ENCODE measurements at regions not wholly inside any gene's neighbourhood (a gene's known extent, or its start where the extent isn't known, plus 50 kb on each side); places are given as distances from the start of the nearest gene placed in this dataset.
A peak's percentile ranks its signal among the peaks of the same experiment; 100 is the strongest.

DNA sequence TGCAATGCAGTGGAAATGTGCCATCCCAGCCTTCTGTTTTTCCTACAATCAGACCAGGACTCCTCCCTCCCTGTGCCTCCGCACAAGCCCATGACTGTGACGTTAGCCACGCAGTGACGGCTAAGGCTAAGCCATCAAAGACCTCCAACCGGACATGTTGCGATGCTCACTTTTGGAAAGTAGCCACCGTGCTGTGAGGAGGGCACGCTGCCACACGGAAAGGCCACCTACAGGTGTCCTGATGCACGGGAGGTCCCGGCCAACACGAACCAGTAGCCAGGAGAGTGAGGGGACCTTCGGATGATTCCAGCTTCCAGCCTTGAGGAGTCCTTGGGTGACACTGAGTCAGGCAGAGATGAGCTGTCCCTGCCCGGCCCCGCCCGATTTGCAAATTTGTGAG lies 53.9 kb downstream of the FOXL1 start:
- H3K4me3 ChIP-seq (ENCODE audit: low read depth, low read length): no peak overlapping the region
- no peak for DNase-seq (ENCODE audit: low read depth)

DNA sequence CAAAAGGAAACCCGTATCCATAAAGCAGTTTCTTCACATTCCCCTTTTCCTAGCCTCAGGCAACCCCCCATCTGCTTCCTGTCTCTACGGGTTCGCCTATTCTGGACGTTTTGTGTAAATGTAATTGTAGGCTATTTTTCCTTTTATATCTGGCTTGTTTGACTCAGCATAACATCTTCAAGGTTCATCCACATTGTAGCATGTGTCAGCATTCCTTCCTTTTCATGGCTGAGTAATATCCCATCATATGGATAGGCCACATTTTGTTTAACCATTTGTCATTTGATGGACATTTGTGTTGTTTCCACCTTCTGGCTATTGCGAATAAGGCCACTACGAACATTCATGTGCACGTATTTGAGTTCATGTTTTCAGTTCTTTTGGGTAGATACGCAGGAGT lies 54.6 kb downstream of the FOXL1 start:
- no peak for DNase-seq (ENCODE audit: low read depth)
- no peak overlapping the region for H3K4me3 ChIP-seq (ENCODE audit: low read depth, low read length)

DNA sequence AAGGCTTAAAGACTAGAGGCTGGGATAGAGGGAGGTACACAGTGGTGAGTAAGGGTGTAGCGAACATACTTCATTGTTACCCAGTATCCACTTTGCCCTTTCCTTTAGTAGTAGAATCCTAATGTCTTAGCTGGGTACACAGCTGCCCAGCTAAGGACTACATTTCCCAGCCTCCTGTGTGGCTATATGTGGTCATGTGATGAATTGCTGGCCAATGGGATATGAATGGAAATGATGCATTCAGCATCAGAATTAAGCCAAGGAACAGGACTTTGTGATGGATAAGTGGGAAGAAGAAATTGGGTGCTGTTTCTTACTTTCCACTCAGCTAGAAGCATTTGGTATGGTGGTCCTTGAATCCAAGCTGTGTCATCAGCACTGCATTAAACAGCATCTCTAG lies 55.9 kb downstream of the FOXL1 start:
- no peak overlapping the region for H3K4me3 ChIP-seq (ENCODE audit: low read depth, low read length)
- DNase-seq (ENCODE audit: low read depth): no peak

DNA sequence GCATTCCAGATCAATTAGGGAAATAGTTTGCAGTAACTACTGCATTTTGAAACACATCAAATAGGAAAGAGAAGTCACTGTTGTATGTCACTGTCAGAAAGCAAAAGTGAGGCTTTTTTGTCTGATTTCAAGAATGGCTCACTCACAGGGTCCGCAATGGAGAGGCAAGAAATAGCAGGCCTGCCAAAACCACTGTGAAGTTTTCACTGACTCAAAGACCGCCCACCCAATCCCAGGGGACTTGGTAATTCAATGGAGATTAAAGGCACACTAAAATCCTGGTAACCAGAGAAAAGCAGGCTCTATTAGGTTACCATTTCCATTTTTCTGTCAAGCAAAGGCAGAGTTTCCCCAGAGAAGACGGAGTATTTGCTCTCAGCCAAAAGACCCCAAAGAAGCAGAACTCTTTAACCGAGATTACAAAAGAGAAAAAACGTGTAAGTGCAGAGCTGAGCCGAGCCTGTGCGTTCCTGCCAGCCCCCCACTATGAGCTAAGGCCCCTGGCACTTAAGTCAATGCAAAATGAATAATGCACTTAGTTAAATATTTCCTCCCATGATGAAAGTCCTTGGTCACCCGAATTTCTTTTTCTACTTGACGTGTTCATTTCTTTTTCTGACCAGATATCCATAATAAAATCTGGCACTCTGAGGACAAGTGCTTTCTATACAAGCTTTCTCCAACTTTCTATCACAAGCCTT lies 57.0 kb downstream of the FOXL1 start:
- peak; percentile 67 for DNase-seq (ENCODE audit: low read depth)
- H3K4me3 ChIP-seq (ENCODE audit: low read depth, low read length): no peak overlapping the region

DNA sequence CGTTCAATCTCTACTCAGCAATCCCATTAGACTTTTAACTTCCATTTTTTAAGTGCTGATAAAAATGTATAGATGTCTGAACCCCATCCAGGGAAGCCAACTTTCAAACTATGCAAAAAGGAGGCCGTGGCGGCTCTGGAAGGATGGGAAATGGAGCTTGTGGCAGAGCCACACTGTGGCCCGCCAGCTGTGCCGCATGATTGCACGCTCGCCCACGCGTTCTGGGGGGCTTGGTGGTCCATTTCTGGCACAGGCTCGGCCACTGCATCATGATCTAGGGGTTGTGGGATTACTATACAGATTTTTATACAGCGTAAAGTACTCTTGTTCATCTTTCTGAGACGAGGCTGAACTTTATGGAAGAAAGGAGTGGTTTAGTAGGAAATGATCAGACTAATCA lies 57.6 kb downstream of the FOXL1 start:
- no peak for DNase-seq (ENCODE audit: low read depth)
- no peak overlapping the region for H3K4me3 ChIP-seq (ENCODE audit: low read depth, low read length)

DNA sequence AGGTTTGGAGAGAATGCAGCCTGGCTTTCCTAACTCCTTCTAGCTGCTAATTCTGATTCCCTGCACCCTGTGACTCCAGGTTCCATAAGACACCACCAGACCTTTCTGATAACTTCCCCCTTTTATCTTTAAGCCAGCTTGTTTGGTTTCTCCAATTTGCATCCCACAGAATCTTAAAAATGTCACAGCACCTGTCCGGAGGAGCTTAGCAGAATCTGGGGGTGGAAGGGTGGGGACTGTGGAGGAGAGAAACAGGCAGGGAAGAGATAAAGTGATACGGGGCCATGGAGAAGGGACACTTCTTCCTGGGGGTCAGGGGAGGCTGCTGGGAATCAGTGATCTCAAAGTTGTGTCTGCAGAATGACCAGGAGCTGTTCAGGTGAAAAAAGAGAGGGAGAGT lies 59.4 kb downstream of the FOXL1 start:
- H3K4me3 ChIP-seq (ENCODE audit: low read depth, low read length): no peak overlapping the region
- no peak for DNase-seq (ENCODE audit: low read depth)

DNA sequence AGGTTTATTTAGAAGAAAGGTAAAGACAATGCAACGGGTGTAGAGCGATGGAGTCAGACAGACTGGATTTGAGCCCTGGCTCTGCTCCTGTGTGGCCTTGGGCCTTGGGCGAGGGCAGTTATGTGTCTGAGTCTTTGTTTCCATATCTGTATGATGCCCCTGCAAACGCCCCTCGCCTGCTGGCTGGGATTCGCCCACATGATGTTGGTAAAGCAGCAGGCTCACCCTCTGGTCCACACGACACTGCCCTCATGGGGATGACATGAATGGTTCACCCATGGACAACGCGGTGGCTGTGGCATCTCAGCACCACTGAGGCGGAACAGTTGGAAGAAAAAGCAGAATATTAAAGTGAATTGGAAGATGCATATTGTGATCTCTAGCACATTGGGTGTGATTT lies 60.3 kb downstream of the FOXL1 start:
- DNase-seq (ENCODE audit: low read depth): no peak
- no peak overlapping the region for H3K4me3 ChIP-seq (ENCODE audit: low read depth, low read length)

DNA sequence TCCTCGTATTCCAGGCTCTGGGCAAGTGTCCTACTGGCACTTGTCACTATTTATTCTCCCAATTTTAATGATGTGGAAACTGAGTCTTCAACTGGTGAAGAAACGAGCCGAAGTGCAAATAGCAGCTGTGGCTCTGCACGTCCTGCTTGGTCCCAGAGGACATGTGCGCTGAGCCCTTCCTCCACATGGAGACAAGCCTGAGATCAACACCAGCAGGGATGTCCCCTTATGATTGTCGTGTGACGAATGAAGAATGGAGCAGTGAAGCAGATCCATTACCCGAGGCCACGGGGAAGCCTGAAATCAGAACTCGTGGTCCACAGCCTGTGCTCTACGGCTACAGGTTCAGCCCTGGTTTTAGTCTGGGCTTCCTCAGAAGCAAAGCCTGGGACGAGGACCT lies 61.0 kb downstream of the FOXL1 start:
- DNase-seq (ENCODE audit: low read depth): no peak
- H3K4me3 ChIP-seq (ENCODE audit: low read depth, low read length): no peak overlapping the region

DNA sequence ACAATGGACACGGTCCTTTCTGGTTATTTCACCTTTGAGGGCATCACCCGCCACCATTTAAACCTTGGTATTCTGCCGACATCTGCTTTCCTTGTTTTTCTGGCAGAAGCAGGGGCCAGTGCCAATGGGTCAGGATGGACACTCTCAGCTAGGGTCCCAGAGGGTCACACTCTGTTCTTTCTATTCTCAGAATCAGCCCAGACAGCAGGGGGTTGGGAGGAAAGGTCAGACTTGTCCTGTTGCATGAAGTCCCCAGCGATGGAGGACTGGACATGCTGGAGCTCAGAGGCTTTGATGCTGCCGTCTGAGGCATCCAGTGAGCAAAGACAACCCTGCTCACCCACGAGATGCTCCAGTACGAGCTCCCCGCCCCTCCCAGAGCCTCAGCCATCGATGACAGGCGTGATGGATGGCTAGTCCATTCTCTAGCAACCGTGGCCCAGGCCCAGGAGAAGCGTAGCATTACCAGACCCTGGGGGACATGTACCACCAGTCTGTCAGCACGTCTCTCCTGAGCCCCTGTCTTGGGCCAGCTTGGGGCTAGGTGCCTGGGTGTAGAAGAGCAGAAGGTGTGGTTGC lies 62.0 kb downstream of the FOXL1 start:
- DNase-seq (ENCODE audit: low read depth): no peak

DNA sequence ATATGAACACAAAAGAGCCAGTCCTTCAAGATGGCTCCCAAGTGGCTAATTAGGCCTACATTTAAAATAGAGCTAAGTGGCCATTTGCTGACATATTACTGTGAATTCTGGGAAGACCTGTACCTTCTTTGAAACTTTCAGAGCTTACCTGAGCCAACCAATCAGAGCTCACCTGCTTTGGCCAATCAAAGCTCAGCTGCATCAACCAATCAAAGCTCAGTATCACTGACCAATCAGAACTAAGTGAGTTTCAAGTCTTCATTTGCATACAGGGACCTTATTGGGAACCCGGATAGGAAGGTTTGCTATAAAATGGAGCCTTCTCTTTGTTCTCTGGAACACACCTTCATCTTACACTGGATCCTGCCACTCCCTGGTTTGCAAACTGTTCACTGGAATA lies 63.7 kb downstream of the FOXL1 start:
- no peak for DNase-seq (ENCODE audit: low read depth)
- no peak overlapping the region for H3K4me3 ChIP-seq (ENCODE audit: low read depth, low read length)

More for the DNA sequence above, 62.0 kb downstream of the FOXL1 start:
- H3K4me3 ChIP-seq (ENCODE audit: low read depth, low read length): no peak overlapping the region

DNA sequence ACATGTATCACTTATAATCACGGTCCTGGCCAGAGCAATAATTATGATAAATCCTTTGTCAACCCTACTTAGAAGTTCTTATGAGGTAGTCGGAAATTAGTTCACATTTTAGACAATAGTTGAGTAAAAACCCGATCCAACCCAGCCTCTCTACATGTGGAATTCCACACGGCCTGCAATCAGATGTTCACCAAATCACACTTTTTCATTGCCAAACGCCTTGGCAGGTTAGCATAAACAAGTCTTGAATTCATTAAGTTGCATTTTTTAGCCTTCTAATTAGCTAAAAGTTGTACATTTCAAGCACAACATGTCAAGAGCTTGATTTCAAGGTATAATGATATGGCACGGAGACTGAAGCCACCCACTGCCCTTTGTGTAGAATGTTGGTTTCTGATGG lies 65.3 kb downstream of the FOXL1 start:
- DNase-seq (ENCODE audit: low read depth): no peak
- H3K4me3 ChIP-seq (ENCODE audit: low read depth, low read length): no peak overlapping the region

DNA sequence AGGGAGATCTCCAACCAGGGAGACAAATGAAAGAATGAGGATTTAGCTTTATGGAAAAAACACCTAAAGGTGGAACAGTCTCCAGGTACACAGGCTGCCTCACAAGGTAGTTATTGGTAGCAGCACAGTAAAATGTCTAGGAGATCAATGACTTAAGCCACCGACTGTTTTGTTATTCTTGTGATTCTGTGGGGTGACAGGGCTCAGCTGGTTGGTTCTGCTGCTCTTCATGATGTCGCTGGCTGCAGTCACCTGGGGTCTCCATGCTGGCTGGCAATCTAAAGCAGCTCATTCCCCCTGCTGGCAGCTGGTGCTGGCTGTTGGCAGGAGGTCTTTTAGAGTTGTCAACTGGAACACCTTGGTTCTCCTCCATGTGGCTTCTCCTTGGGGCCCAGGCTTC lies 69.2 kb downstream of the FOXL1 start:
- no peak overlapping the region for H3K4me3 ChIP-seq (ENCODE audit: low read depth, low read length)

DNA sequence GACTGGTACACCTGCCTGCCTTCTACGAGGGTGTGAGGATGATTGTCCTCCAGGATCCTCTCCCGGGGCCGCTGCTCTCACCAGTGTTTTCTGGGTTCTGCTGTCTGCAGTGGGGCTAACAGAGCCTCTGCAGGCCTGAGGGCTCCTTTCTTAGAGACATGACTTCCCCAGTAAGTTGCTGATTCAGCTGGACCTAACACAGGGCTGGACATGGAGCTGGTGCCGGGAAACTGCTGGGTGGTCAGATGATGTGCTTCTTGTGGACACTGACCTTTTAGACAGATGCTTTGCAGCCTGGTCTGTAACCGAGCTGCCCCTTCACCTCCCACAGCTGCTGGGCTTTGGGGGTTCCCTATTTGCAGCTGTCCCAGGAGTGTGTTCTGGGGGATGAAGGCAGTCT lies 71.5 kb downstream of the FOXL1 start:
- no peak overlapping the region for H3K4me3 ChIP-seq (ENCODE audit: low read depth, low read length)
- no peak for DNase-seq (ENCODE audit: low read depth)

More for the DNA sequence above, 69.2 kb downstream of the FOXL1 start:
- no peak for DNase-seq (ENCODE audit: low read depth)

DNA sequence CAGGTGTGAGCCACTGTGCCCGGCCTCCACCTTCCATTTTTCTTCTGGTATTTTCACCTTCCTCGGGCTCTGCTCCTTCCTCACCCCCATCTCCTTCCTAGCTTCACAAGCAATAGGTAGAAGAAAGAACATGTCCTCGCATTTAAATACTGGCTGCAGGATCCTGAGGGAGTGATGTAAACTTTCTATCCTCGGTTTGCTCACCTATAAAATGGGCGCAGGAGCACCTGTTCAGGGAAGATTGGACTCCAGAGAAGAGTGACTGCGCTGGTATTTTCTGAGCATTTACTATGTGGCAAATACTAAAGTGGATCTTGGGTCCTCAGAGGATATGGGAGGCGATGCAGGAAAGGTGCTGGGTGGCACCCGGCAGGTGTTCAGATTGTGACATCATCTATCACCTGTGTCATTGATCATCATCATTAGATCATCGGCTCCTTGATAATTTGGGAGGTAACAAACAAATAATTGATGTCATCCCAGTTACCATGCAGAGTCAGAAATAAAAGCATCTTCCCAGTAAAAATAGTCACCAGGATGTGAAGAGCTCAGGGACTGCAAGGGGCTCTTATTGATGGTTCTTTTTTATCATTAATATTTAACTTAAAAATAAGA lies 72.8 kb downstream of the FOXL1 start:
- H3K4me3 ChIP-seq (ENCODE audit: low read depth, low read length): no peak overlapping the region
- no peak for DNase-seq (ENCODE audit: low read depth)

DNA sequence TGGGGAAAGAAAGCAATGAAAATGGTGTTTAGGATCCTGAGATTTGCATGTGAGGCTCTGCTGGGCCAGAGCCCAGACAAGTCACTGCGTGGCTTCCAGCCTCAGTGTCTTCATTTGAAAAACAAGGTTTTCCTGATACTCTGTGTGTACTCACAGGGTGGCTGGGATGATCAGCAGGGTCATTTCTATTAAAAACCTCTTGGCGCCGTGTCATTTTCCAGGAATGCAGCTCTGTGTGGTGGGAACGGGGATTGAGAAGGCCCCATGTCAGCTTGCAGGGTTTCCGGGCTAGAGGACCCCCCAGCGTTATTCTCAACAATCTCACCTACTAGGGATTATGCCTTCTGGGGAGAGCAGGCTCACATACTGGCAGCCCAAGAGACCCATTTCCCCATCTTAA lies 73.5 kb downstream of the FOXL1 start:
- H3K4me3 ChIP-seq (ENCODE audit: low read depth, low read length): no peak overlapping the region
- DNase-seq (ENCODE audit: low read depth): no peak

DNA sequence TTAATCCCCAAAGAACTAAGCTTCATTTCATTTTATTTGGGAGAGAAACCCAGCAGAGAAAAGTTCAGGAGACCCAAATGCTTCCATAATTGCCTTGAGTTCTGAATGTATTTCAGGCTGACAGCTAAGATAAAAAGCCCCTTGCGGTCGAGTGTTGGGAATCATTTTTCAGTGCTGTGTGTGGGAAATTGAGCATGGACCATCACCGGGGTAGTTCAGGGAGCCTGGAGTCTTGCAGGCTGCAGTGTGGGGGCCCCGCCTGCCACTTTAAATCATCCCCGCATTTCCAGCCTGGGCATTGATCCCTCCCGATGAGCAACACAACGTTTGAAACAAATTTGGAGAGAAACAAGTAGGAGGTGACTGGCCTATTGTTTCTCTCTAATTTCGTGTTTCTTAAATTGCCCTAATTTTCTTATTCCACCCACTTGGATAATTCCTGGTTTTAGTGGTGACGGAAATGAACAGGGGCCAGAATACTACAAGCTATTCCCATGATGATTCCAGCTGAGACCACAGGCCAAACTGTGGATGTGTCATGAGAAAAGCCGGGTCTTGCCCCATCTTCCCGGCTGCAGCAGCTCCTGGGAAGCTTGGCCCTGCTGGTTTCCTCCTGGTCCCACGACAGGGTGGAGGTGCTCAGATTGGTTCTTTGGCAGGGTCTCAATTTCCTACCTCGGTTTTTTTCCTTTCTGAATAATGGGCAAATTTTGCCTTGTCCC lies 75.1 kb downstream of the FOXL1 start:
- DNase-seq (ENCODE audit: low read depth): peak; percentile 65
- H3K4me3 ChIP-seq (ENCODE audit: low read depth, low read length): no peak overlapping the region

DNA sequence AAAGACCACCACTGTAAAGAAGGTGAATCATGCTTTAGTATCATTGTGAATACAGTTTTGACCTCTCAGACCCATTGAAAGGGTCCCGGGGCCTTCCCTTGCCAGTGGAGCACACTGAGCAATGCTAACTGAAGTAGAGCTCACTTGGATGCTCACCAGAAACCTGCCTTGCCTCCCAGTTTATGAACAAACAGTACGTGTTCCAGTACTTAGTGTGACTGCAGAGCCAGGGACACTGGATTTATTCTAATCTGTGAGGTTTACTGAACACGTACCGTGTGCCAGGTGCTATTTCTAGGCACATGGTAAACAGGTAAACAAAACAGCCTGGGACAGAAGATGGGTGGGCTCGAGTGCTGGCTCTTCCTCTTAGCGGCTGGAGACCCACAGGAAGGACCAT lies 79.6 kb downstream of the FOXL1 start:
- H3K4me3 ChIP-seq (ENCODE audit: low read depth, low read length): no peak overlapping the region
- no peak for DNase-seq (ENCODE audit: low read depth)

DNA sequence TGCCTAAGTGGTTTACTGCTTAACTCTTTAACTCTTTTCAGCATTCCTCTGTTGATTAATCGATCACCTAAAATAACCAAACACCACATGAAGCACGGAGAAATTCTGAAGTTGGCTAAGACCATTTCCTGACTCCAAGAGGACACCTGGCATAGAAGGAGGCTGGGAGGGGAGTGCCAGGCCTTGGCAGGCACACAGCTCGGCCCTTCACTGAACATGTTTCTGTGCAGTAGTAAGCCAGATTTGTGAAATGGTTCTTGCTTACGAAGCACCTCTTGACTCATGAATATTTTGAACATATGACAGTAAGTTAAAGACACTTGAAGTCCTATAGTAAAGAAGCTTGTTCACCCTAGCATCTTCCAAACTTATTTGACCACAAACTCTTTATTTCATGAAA lies 82.3 kb downstream of the FOXL1 start:
- no peak for DNase-seq (ENCODE audit: low read depth)
- H3K4me3 ChIP-seq (ENCODE audit: low read depth, low read length): no peak overlapping the region

DNA sequence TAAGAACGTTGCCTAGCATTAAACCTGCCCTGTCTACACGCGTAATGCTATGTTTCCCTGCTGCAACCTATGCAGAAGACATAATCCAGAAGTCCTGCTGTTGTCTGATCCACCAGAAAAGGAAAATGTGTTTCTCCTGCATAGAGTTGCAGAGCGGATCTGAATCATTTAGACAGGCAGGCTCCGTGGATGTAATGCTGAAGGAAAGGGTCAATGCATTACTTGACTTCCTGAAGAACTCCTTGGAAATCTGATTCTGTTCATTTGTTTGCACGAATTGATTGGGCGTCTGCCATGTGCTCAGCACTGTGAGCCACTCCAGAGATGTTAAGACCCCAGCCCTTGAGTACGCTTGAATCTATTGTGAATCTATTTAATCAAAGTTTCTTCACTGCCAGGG lies 83.4 kb downstream of the FOXL1 start:
- no peak overlapping the region for H3K4me3 ChIP-seq (ENCODE audit: low read depth, low read length)
- DNase-seq (ENCODE audit: low read depth): no peak

DNA sequence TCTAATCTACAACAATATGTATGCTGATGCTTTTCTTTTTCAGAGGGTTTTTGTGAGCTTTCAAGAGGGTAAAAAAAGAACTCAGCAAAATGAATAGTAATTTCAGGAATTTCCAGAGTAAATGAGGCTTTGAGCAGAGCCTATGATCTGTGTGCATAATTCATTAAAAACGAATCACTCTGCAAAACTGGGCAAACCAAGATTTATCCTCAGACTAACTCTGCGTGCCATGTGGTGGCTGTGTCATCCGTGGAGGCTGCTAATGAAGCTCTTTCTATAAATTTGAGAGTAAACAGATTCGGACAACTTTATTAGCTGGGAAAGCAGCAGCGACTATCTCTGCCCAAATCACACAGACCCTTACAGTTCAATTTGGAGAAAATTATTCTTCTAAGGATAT lies 83.8 kb downstream of the FOXL1 start:
- DNase-seq (ENCODE audit: low read depth): no peak
- no peak overlapping the region for H3K4me3 ChIP-seq (ENCODE audit: low read depth, low read length)

DNA sequence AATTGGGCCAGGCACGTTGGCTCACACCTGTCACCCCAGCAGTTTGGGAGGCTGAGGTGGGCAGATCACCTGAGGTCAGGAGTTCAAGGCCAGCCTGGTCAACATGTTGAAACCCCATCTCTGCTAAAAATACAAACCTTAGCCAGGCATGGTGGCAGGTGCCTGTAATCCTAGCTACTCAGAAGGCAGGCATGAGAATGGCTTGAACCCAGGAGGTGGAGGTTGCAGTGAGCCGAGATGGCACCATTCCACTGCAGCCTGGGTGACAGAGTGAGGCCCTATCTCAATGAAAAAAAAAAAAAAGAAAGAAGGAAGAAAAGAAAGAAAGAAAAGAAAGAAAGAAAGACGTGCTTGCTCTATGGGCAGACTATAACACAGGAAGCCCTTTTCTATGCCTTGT lies 84.4 kb downstream of the FOXL1 start:
- no peak overlapping the region for H3K4me3 ChIP-seq (ENCODE audit: low read depth, low read length)

More for the DNA sequence above, 84.4 kb downstream of the FOXL1 start:
- DNase-seq (ENCODE audit: low read depth): no peak

All from skeletal muscle cell (primary cell).